HEK293 (cell line): ENCODE measurements at regions not wholly inside any gene's neighbourhood (a gene's known extent, or its start where the extent isn't known, plus 50 kb on each side); places are given as distances from the start of the nearest gene placed in this dataset.

Experiments used
- CTCF ChIA-PET: fragments of 350-600 bp; formaldehyde crosslinking; extraction: SDS; loops from one replicate; lab custom pipeline; 2021; ENCODE audit warnings: antibody characterized with exemption; lab: Yijun Ruan, JAX
- POLR2A ChIA-PET: fragments of 300-600 bp; formaldehyde crosslinking; extraction: SDS; loops from one replicate; lab custom pipeline; 2020; ENCODE audit warnings: antibody characterized with exemption, inconsistent platforms; lab: Yijun Ruan, JAX
- H3K27ac ChIP-seq: fragments of 200-500 bp; sonication (Bioruptor generic); 2 replicates; pipeline ENCODE4 v1.5.1; 2014; ENCODE audit warnings: low read depth, low read length, control low read depth, inconsistent platforms; ENCODE audit errors: extremely low read depth
- H3K36me3 ChIP-seq, 2 experiments: fragments of 200-500 bp in 1 of 2; sonication (Bioruptor generic) in 1 of 2; 1 replicate in 1 of 2; 2 replicates in 1 of 2; pipeline ENCODE4 v1.5.1; 2014 to 2017; ENCODE audit warnings: inconsistent platforms in 2 of 2, low read length in 2 of 2; ENCODE audit not compliant: control insufficient read depth in 2 of 2, insufficient read depth in 1 of 2
- H3K4me1 ChIP-seq: fragments of 200-500 bp; sonication (Bioruptor generic); 2 replicates; pipeline ENCODE4 v1.5.1; 2014; ENCODE audit warnings: mild to moderate bottlenecking, low read length, inconsistent platforms; ENCODE audit not compliant: control insufficient read depth, insufficient read depth
- H3K4me3 ChIP-seq: 2 replicates; pipeline ENCODE4 v1.5.1; 2011; ENCODE audit warnings: low read depth, mild to moderate bottlenecking, control low read depth, low read length, moderate library complexity
- H3K9me3 ChIP-seq: fragments of 200-500 bp; sonication (Bioruptor generic); 2 replicates; pipeline ENCODE4 v1.5.1; 2014; ENCODE audit warnings: low read depth, low read length, inconsistent platforms; ENCODE audit not compliant: control insufficient read depth, insufficient read depth
- BCL11B ChIP-seq: fragments of 450-650 bp; formaldehyde crosslinking; IDR thresholded peaks from 2 replicates; pipeline ENCODE4 v1.5.1; 2016; ENCODE audit warnings: low read depth, missing biosample characterization, missing genetic modification characterization
- IKZF3 ChIP-seq: fragments of 450-650 bp; IDR thresholded peaks from 2 replicates; pipeline ENCODE4 v1.5.0; 2018; ENCODE audit warnings: missing biosample characterization, mild to moderate bottlenecking, missing genetic modification characterization, moderate library complexity
- KLF16 ChIP-seq: fragments of 450-650 bp; formaldehyde crosslinking; IDR thresholded peaks from 2 replicates; pipeline ENCODE4 v1.5.1; 2017; ENCODE audit warnings: missing biosample characterization, missing genetic modification characterization
- KLF9 ChIP-seq: fragments of 450-650 bp; formaldehyde crosslinking; IDR thresholded peaks from 2 replicates; pipeline ENCODE4 v1.5.1; 2016; ENCODE audit warnings: missing biosample characterization, missing genetic modification characterization, low read depth
- PRDM4 ChIP-seq: fragments of 450-650 bp; formaldehyde crosslinking; IDR thresholded peaks from 2 replicates; pipeline ENCODE4 v1.5.1; 2017; ENCODE audit warnings: missing biosample characterization, missing genetic modification characterization
- ZBTB11 ChIP-seq: fragments of 450-650 bp; formaldehyde crosslinking; conservative IDR thresholded peaks from 2 replicates; pipeline ENCODE4 v1.5.1; 2016; ENCODE audit warnings: low read depth, missing biosample characterization, missing genetic modification characterization
- ZBTB17 ChIP-seq: fragments of 450-650 bp; formaldehyde crosslinking; IDR thresholded peaks from 2 replicates; pipeline ENCODE4 v1.5.1; 2016; ENCODE audit warnings: missing biosample characterization, missing genetic modification characterization
- ZBTB49 ChIP-seq: fragments of 450-650 bp; formaldehyde crosslinking; IDR thresholded peaks from 2 replicates; pipeline ENCODE4 v1.5.1; 2016; ENCODE audit warnings: missing biosample characterization, missing genetic modification characterization, low read depth
- ZNF133 ChIP-seq: fragments of 450-650 bp; formaldehyde crosslinking; IDR thresholded peaks from 2 replicates; pipeline ENCODE4 v1.5.1; 2016; ENCODE audit warnings: missing biosample characterization, missing genetic modification characterization
- ZNF140 ChIP-seq: fragments of 450-650 bp; formaldehyde crosslinking; IDR thresholded peaks from 2 replicates; pipeline ENCODE4 v1.5.1; 2016; ENCODE audit warnings: missing biosample characterization, missing genetic modification characterization
- ZNF175 ChIP-seq: fragments of 450-650 bp; formaldehyde crosslinking; IDR thresholded peaks from 2 replicates; pipeline ENCODE4 v1.5.1; 2016; ENCODE audit warnings: missing biosample characterization, missing genetic modification characterization
- ZNF214 ChIP-seq: fragments of 450-650 bp; formaldehyde crosslinking; IDR thresholded peaks from 2 replicates; pipeline ENCODE4 v1.5.1; 2017; ENCODE audit warnings: missing biosample characterization, mild to moderate bottlenecking, missing genetic modification characterization, borderline replicate concordance
- ZNF274 ChIP-seq, 2 experiments: fragments of 200-500 bp in 1 of 2; fragments of 450-650 bp in 1 of 2; sonication (Bioruptor generic) in 1 of 2; formaldehyde crosslinking in 1 of 2; IDR thresholded peaks; 2 replicates each; pipeline versions ENCODE4 v1.5.1 to v1.6.1; 2014 to 2016; ENCODE audit warnings: borderline replicate concordance in 1 of 2, inconsistent platforms in 1 of 2, low read length in 1 of 2, missing biosample characterization in 1 of 2, missing genetic modification characterization in 1 of 2
- ZNF488 ChIP-seq: fragments of 450-650 bp; formaldehyde crosslinking; IDR thresholded peaks from 2 replicates; pipeline ENCODE4 v1.5.1; 2016; ENCODE audit warnings: missing biosample characterization, missing genetic modification characterization
- ZNF513 ChIP-seq: fragments of 450-650 bp; IDR thresholded peaks from 2 replicates; pipeline ENCODE4 v1.5.1; 2018; ENCODE audit warnings: missing biosample characterization, missing genetic modification characterization
- ZNF596 ChIP-seq: fragments of 450-650 bp; IDR thresholded peaks from 2 replicates; pipeline ENCODE4 v1.5.0; 2018; ENCODE audit warnings: missing biosample characterization, mild to moderate bottlenecking, missing genetic modification characterization, moderate library complexity
- ZNF623 ChIP-seq: fragments of 450-650 bp; formaldehyde crosslinking; IDR thresholded peaks from 2 replicates; pipeline ENCODE4 v1.5.1; 2016; ENCODE audit warnings: missing biosample characterization, missing genetic modification characterization
- ZNF624 ChIP-seq: fragments of 450-650 bp; formaldehyde crosslinking; IDR thresholded peaks from 2 replicates; pipeline ENCODE4 v1.5.1; 2017; ENCODE audit warnings: missing biosample characterization, missing genetic modification characterization
- ZNF747 ChIP-seq: fragments of 450-650 bp; formaldehyde crosslinking; IDR thresholded peaks from 2 replicates; pipeline ENCODE4 v1.5.1; 2016; ENCODE audit warnings: missing biosample characterization, missing genetic modification characterization
- ZNF830 ChIP-seq: fragments of 450-650 bp; IDR thresholded peaks from 2 replicates; pipeline ENCODE4 v1.5.0; 2018; ENCODE audit warnings: missing biosample characterization, missing genetic modification characterization, low read depth, mild to moderate bottlenecking, moderate library complexity
- ZSCAN4 ChIP-seq: fragments of 450-650 bp; formaldehyde crosslinking; IDR thresholded peaks from 2 replicates; pipeline ENCODE4 v1.5.1; 2017; ENCODE audit warnings: missing biosample characterization, missing genetic modification characterization

- H3K4me1 ChIP-seq = no peaks in the 10 kb centered on the region; the same call in 1 of the 2 replicates
- TF ChIP-seq ZBTB17 = no peak
- TF ChIP-seq KLF16 = no peak
- no peak for TF ChIP-seq ZNF830 (tag by site-specific recombination)
- no peak for TF ChIP-seq ZBTB11
- no peak for TF ChIP-seq ZNF747
- no peak for TF ChIP-seq ZNF133
- no peak for TF ChIP-seq ZNF214 (tag by site-specific recombination)
- TF ChIP-seq IKZF3 (tag by site-specific recombination) = no peak
- TF ChIP-seq ZNF175 (tag by site-specific recombination) = no peak
- no peak for TF ChIP-seq ZNF274 (IDR thresholded peaks at IDR 0.05; ENCODE audit: low read length)
- TF ChIP-seq ZNF274 (tag by site-specific recombination; IDR thresholded peaks at IDR 0.05; ENCODE audit: borderline replicate concordance) = no peak
- TF ChIP-seq ZNF140 (tag by site-specific recombination) = no peak
- no peak for TF ChIP-seq ZSCAN4 (tag by site-specific recombination)
- no peak for TF ChIP-seq ZBTB49 (tag by site-specific recombination)
- TF ChIP-seq ZNF596 (tag by site-specific recombination) = no peak
- no peak for TF ChIP-seq ZNF624 (tag by site-specific recombination)
- no peak for TF ChIP-seq ZNF513 (tag by site-specific recombination)
- no peak for TF ChIP-seq BCL11B (tag by site-specific recombination)
- TF ChIP-seq, all 188 proteins: peak for 0
- POLR2A ChIA-PET = no interaction called here
- no peak overlapping the region for H3K4me3 ChIP-seq
- no peak overlapping the region for H3K27ac ChIP-seq
- CTCF ChIA-PET = no interaction called here
- H3K36me3 ChIP-seq = no peaks in the 10 kb centered on the region
- no peaks in the 10 kb centered on the region for H3K9me3 ChIP-seq
These were observed 108.4 kb upstream of the RORA start for GRCh38 chr15:61337541-61337940.

- no peaks in the 10 kb centered on the region for H3K36me3 ChIP-seq
- H3K4me1 ChIP-seq = no peaks in the 10 kb centered on the region
- ChIA-PET CTCF (no interaction called here), POLR2A (no interaction called here)
- no peaks in the 10 kb centered on the region for H3K9me3 ChIP-seq
- TF ChIP-seq PRDM4 (no peak), ZNF214 (tag by site-specific recombination) (no peak), KLF9 (no peak), ZNF488 (tag by site-specific recombination) (no peak), ZNF623 (no peak)
- H3K27ac ChIP-seq = no peak overlapping the region
- H3K4me3 ChIP-seq = no peak overlapping the region
These were observed 107.0 kb upstream of the RORA start for GRCh38 chr15:61336026-61336638.
